Suppressor macrophage treated with lipopolysaccharide for 4 hours (primary cell): ENCODE measurements at regions not wholly inside any gene's neighbourhood (a gene's known extent, or its start where the extent isn't known, plus 50 kb on each side); places are given as distances from the start of the nearest gene placed in this dataset.
"Not testable (repeated sequence)": the region's sequence is repeated elsewhere in the genome, so short reads cannot be mapped to it uniquely, and the experiment has no call there.

Experiments used
- DNase-seq: peaks from one replicate; pipeline ENCODE4 v3.0.0-alpha.2; 2020

GRCh38 chr2:210730672-210731071, 174.3 kb downstream of the CPS1 start:
- no peak for DNase-seq

DNA sequence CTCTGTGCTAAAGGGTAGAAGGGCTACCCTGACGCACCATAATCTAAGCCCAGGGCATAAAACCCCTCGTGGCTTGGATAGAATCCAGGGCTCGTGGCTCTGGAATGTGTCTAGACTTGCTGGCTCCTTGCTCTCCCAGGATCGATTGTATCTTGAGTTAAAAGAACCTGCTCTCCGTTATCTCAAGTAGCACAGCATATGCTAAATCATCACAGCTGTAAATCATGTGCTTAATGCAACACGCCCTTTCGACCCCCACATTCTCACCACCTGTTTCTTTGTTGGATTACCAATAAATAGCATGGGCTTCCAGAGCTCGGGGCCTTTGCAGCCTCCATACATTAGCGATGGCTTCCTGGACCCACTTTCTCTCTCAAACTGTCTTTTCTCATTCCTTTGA, 190.4 kb downstream of the CPS1 start:
- not testable (repeated sequence) for DNase-seq

DNA sequence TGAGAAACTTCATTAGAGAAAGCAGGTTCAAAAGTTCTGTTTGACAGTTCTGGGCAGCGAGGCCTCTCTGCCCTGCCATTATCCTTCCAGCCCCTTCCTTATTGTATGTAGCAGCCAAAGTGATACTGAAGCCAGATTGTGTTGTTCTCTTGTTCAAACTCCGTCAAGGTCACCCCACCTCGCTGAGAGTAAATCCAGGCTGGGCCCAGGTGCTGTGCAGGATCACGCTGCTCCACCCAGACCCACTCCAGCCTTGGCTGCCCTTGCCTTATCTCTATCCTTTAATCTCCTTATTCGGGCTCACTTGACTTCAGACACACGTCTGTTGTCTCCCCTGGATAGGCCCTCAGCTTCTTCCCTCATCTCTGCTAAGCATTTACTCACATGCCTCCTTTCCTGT, 196.1 kb downstream of the CPS1 start:
- DNase-seq = no peak

DNA sequence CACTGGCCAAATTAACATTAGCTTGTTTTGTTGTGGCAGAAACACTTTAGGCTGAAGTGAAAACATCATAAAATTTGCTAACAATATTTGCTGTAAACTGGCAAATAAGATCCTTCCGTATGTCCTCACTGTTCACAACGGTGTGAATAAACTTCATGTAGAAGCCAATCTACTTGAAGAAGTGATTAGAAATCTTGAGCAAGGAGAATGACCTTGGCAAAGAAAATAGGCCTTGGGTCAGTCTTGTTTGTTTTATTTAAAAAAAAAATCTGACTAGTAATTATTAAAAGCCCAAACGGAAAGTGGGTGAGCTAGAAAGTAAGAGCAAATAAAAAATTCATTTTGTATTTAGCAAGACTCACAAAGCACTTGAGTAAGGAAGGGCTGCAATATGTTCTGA, 197.0 kb downstream of the CPS1 start:
- DNase-seq = no peak

GRCh38 chr2:210756855-210757254, 200.5 kb downstream of the CPS1 start:
- DNase-seq = no peak

- no peak for DNase-seq
Observed at GRCh38 chr2:210762604-210763588, 206.5 kb downstream of the CPS1 start.

DNA sequence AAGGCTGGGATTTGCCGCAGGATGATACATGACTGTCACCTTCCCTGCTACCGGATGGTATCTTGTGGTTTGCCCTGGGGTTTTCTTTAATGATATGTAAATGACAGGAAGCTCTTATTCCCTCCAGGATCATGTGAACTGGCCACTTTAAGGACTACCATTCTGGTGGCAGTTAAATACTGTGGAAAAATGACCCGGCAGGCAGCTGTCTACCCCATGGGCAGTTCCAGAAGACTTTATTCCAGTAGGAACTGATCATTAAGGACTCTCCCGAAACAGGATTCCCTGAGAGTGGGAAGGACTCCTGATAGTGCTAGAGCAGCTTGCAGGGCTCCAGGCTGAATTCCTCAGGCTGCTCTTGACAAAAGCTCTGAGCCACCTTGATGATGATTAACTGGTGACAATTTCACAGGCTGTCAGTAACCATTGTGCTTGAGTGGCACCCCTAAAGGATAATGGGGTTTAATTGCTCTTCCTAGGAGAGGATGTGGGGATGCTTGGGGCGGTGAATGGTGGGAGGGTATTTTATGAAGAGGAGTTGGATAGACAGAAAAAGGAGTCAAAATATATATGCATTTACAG, 212.0 kb downstream of the CPS1 start:
- no peak for DNase-seq

DNA sequence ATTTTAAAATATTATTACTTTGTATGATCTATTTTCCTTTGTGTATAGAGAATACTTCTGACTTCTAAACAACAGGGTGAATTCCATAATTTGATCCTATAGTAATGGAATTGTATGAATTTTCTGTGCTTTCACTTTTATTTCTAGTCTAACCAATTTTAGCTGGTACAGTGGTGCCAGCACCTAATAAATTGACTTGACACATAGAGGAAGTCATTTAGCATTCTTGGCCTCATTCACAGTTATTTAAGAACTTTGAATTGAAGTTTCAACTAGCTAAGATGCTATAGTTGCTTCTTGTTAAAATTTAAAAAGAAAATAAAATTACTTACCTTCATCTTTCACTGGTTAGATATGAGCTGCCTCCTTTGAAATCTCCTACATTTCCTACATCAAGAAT, 220.4 kb downstream of the CPS1 start:
- no peak for DNase-seq

DNA sequence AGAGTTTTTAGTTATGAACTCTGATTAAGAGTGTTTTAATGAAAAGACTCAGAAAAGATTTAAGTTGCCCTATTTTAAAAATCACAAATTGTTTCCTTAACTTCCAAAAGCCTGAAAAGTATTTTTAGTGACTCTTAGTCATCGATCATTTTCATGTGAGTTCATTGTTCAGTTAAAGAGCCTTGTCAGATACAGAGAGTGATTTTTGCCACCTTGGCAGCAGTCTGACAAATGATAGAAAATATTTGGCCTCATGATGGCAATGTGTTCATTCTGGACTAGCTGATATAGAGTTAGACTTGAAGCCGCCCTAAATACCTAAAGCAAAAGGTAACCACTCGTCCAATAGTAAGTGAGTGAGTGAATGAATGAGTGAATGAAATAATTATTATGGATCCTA, 225.8 kb downstream of the CPS1 start:
- DNase-seq = no peak

GRCh38 chr2:210787831-210788230, 231.4 kb downstream of the CPS1 start:
- DNase-seq = not testable (repeated sequence)

GRCh38 chr2:210792000-210792399, 235.6 kb downstream of the CPS1 start:
- DNase-seq = no peak

GRCh38 chr2:210795506-210795905, 239.1 kb downstream of the CPS1 start:
- no peak for DNase-seq

DNA sequence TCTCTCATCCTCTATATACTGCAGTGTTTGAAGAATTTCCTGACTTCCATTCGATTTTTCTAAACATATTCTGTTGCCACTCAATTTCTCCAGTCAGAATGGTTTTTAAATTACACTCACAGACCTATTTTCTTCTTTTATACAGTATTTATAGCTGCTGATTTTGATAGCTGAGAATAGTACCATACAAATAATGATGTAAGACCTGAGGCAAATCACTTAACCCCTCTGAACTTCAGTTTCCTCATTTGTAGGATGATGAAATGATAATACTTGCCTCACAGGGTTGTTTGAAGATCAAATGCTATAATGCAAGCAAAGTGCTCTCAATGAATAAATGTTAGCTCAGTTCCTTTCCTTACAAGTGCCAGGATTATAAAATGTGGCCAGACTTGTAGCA, 241.8 kb downstream of the CPS1 start:
- DNase-seq = no peak

DNA sequence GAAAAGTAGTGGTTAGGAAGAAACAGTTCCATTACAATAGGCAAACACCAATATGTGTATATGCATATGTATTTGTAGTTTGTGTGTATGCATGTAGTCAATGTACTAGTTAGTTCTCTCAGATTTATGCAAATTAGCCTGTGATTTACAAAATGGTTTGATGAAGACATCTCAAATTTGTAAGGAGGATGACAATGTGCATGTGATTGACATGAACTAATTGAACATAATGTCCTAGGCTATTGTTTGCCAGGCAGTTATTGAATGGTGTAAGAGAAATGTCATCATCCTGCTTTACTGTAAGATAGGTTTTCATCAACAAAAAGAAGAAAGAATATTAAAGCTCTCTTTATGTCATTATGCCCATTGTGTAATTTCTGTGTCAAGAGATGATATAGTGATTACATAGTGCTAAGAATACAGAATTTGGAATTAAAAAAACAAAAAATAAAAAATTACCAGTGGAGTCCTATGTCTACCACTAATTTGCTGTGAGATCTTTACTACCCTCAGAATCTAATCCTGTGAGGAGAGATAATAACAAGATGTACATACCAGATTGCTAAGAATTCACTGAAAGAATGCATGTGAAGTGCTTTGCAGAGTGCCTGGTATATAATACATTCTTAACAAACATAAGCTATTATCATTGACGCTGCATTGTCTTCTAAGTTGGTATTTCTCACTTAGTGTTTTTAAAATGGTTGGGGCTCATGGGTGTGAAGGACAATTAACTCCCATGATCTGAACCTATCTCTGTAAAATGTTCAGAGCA, 258.0 kb downstream of the CPS1 start:
- no peak for DNase-seq

GRCh38 chr2:210816769-210817168, 260.4 kb downstream of the CPS1 start:
- DNase-seq = no peak

GRCh38 chr2:210818473-210818872, 262.1 kb downstream of the CPS1 start:
- no peak for DNase-seq

GRCh38 chr2:210833403-210833802, 277.0 kb downstream of the CPS1 start:
- no peak for DNase-seq

DNA sequence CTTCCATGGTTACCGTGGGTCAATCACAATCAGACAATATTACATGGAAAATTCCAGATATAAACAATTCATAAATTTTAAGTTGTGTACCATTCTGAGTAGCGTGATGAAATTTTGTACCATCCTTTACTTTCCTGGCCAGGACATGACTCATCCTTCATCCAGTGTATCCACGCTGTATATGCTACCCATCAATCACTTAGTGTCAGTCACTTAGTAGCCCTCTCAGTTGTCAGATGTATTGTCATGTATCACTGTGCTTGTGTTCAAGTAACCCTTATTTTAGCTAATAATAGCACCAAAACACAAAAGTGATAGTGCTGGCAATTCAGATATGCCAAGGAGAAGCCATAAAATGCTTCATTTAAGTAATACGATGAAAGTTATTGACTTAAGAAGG, 282.6 kb downstream of the CPS1 start:
- DNase-seq = no peak

DNA sequence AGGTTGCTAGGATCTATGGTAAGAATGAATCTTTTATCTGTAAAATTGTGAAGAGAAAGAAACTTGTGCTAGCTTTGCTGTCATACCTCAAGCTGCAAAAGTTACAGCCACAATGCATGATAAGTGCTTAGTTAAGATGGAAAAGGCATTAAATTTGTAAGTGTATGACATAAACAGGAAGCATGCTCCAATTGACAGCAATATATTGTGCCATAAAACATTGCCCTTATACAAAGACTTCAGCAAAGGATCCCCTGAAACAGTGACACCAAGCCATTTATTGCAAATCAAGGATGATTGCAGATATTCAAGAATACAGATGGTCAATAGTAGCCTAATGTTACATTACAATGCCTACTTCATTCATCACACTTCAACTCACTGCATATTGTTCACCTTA, 283.1 kb downstream of the CPS1 start:
- DNase-seq = no peak

DNA sequence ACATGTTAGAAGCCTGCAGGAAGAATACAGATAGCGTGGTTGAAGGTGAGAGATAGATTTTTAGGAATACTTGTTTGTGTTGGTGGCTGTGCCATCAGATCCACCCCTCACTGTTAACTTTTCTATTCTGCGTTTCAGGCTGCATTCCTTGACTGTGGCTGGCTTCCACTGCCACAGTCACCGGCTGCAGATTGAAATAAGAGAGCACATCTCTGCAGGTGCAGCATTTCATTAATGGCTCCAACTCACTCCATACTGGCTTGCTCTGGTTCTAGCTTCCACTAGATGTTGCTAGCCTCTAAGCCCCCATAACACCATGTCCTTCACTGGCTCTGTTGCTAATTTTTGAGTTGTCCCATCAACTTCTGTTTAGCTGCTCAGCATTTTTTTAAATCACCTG, 286.5 kb downstream of the CPS1 start:
- no peak for DNase-seq

GRCh38 chr2:210844016-210844415, 287.6 kb downstream of the CPS1 start:
- no peak for DNase-seq

- DNase-seq = no peak
Observed at GRCh38 chr2:210859314-210859713, 302.9 kb downstream of the CPS1 start.

GRCh38 chr2:210860276-210860675, 303.9 kb downstream of the CPS1 start:
- DNase-seq = no peak
